ENCODE measurements at regions not wholly inside any gene's neighbourhood (a gene's known extent, or its start where the extent isn't known, plus 50 kb on each side); places are given as distances from the start of the nearest gene placed in this dataset.

GRCh38 chr13:31951215-31951678 is 80.3 kb upstream of the FRY start:
- no peaks in the 10 kb centered on the region for H3K9me3 ChIP-seq
- CTCF ChIA-PET, result no interaction called here
- H3K27ac Mint-ChIP-seq (ENCODE audit: unreplicated experiment), result no peak overlapping the region
- H3K36me3 ChIP-seq (ENCODE audit: control insufficient read depth, insufficient read depth, low read length), result no peaks in the 10 kb centered on the region
- POLR2A ChIA-PET, result no interaction called here
- H3K27me3 Mint-ChIP-seq (ENCODE audit: insufficient read depth, unreplicated experiment), result no peaks in the 10 kb centered on the region
- no peak for TF ChIP-seq CTCF (IDR thresholded peaks at IDR 0.05; ENCODE audit: insufficient read depth in 1 of 2, low read depth in 1 of 2, low read length in 1 of 2, severe bottlenecking in 1 of 2, unreplicated experiment in 1 of 2)
- no peak for DNase-seq
- peaks cover 15% of the 10 kb centered on the region for H3K4me1 Mint-ChIP-seq (ENCODE audit: low read depth, unreplicated experiment)
- intact Hi-C loops (cut with micrococcal nuclease; ENCODE audit: unreplicated experiment), result no loop called here
- no peak overlapping the region for H3K4me3 ChIP-seq (ENCODE audit: low read depth, low read length)
- no peaks in the 10 kb centered on the region for H3K27me3 ChIP-seq (replicated peaks; ENCODE audit: control insufficient read depth, insufficient read depth, low read length)
- no peak overlapping the region for H3K4me3 Mint-ChIP-seq (ENCODE audit: unreplicated experiment)
- no TSS peak for BruUV-seq (replicated peaks)
- H3K4me1 ChIP-seq, result no peaks in the 10 kb centered on the region
- H3K9me3 Mint-ChIP-seq (ENCODE audit: unreplicated experiment), result no peaks in the 10 kb centered on the region
- H3K36me3 Mint-ChIP-seq (ENCODE audit: insufficient read depth, unreplicated experiment), result no peaks in the 10 kb centered on the region

GRCh38 chr13:31952641-31953380 is 78.8 kb upstream of the FRY start:
- no peak overlapping the region for H3K27ac Mint-ChIP-seq (ENCODE audit: unreplicated experiment)
- Histone ChIP-seq H3K4me3 (ENCODE audit: low read depth, low read length) (no peak overlapping the region), H3K4me1 (no peaks in the 10 kb centered on the region), H3K36me3 (ENCODE audit: control insufficient read depth, insufficient read depth, low read length) (no peaks in the 10 kb centered on the region), H3K9me3 (no peaks in the 10 kb centered on the region), H3K27me3 (replicated peaks; ENCODE audit: control insufficient read depth, insufficient read depth, low read length) (no peaks in the 10 kb centered on the region)
- H3K4me1 Mint-ChIP-seq (ENCODE audit: low read depth, unreplicated experiment), result peaks cover 7% of the 10 kb centered on the region
- H3K27me3 Mint-ChIP-seq (ENCODE audit: insufficient read depth, unreplicated experiment), result peaks cover 2% of the 10 kb centered on the region
- DNase-seq, result no peak
- intact Hi-C loops (cut with micrococcal nuclease; ENCODE audit: unreplicated experiment), result no loop called here
- no peaks in the 10 kb centered on the region for H3K36me3 Mint-ChIP-seq (ENCODE audit: insufficient read depth, unreplicated experiment)
- ChIA-PET CTCF (no interaction called here), POLR2A (no interaction called here)
- H3K4me3 Mint-ChIP-seq (ENCODE audit: unreplicated experiment), result no peak overlapping the region
- BruUV-seq (replicated peaks), result no TSS peak
- H3K9me3 Mint-ChIP-seq (ENCODE audit: unreplicated experiment), result peaks cover 9% of the 10 kb centered on the region
- TF ChIP-seq CTCF (IDR thresholded peaks at IDR 0.05; ENCODE audit: insufficient read depth in 1 of 2, low read depth in 1 of 2, low read length in 1 of 2, severe bottlenecking in 1 of 2, unreplicated experiment in 1 of 2), result no peak

GRCh38 chr13:31955101-31955500 is 76.5 kb upstream of the FRY start:
- Histone ChIP-seq H3K9me3 (no peaks in the 10 kb centered on the region), H3K4me3 (ENCODE audit: low read depth, low read length) (no peak overlapping the region), H3K27me3 (replicated peaks; ENCODE audit: control insufficient read depth, insufficient read depth, low read length) (no peaks in the 10 kb centered on the region), H3K4me1 (no peaks in the 10 kb centered on the region), H3K36me3 (ENCODE audit: control insufficient read depth, insufficient read depth, low read length) (no peaks in the 10 kb centered on the region)
- no peak for DNase-seq
- TF ChIP-seq CTCF (IDR thresholded peaks at IDR 0.05; ENCODE audit: insufficient read depth in 1 of 2, low read depth in 1 of 2, low read length in 1 of 2, severe bottlenecking in 1 of 2, unreplicated experiment in 1 of 2), result no peak
- POLR2A ChIA-PET, result no interaction called here
- no peak overlapping the region for H3K27ac Mint-ChIP-seq (ENCODE audit: unreplicated experiment)
- peaks cover 11% of the 10 kb centered on the region for H3K9me3 Mint-ChIP-seq (ENCODE audit: unreplicated experiment)
- no TSS peak for BruUV-seq (replicated peaks)
- H3K4me3 Mint-ChIP-seq (ENCODE audit: unreplicated experiment), result no peak overlapping the region
- CTCF ChIA-PET, result no interaction called here
- intact Hi-C loops (cut with micrococcal nuclease; ENCODE audit: unreplicated experiment), result no loop called here
- peaks cover 2% of the 10 kb centered on the region for H3K27me3 Mint-ChIP-seq (ENCODE audit: insufficient read depth, unreplicated experiment)
- no peaks in the 10 kb centered on the region for H3K36me3 Mint-ChIP-seq (ENCODE audit: insufficient read depth, unreplicated experiment)
- H3K4me1 Mint-ChIP-seq (ENCODE audit: low read depth, unreplicated experiment), result no peaks in the 10 kb centered on the region

Data from Caco-2 (cell line).